ENCODE measurements at regions not wholly inside any gene's neighbourhood (a gene's known extent, or its start where the extent isn't known, plus 50 kb on each side); places are given as distances from the start of the nearest gene placed in this dataset.

DNA sequence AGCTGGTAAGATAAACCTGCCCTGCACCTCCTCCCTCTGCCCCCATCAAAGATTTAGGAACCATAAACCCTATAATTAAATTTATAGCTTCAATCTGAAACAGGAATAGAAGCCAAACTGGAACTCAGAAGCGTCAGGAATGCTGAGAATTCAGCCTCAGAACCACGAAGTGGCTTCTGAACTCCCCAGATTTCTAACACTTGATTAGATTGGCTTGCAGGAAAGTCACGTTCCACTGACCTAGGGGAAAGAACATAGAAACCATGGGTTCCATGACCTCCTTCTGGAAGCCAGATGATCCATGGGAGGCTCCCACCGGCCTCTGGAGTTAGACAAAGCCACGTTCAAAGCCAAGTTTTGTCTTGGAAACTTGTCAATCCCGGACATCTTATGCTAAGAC, 356.5 kb downstream of the MID1IP1 start:
- no peak overlapping the region for H3K27ac ChIP-seq
- no peaks in the 10 kb centered on the region for H3K9me3 ChIP-seq
- H3K4me1 ChIP-seq, result no peaks in the 10 kb centered on the region
- H3K36me3 ChIP-seq, result no peaks in the 10 kb centered on the region
- TF ChIP-seq, protein P1, sequence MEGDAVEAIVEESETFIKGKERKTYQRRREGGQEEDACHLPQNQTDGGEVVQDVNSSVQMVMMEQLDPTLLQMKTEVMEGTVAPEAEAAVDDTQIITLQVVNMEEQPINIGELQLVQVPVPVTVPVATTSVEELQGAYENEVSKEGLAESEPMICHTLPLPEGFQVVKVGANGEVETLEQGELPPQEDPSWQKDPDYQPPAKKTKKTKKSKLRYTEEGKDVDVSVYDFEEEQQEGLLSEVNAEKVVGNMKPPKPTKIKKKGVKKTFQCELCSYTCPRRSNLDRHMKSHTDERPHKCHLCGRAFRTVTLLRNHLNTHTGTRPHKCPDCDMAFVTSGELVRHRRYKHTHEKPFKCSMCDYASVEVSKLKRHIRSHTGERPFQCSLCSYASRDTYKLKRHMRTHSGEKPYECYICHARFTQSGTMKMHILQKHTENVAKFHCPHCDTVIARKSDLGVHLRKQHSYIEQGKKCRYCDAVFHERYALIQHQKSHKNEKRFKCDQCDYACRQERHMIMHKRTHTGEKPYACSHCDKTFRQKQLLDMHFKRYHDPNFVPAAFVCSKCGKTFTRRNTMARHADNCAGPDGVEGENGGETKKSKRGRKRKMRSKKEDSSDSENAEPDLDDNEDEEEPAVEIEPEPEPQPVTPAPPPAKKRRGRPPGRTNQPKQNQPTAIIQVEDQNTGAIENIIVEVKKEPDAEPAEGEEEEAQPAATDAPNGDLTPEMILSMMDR (IDR thresholded peaks at IDR 0.05), result no peak
- DNase-seq (no peak), ATAC-seq (no peak)
- no peaks in the 10 kb centered on the region for H3K27me3 ChIP-seq (ENCODE audit: low read depth)
- intact Hi-C loops (cut with DNase I), result no loop called here
- H3K4me3 ChIP-seq, result no peak overlapping the region

DNA sequence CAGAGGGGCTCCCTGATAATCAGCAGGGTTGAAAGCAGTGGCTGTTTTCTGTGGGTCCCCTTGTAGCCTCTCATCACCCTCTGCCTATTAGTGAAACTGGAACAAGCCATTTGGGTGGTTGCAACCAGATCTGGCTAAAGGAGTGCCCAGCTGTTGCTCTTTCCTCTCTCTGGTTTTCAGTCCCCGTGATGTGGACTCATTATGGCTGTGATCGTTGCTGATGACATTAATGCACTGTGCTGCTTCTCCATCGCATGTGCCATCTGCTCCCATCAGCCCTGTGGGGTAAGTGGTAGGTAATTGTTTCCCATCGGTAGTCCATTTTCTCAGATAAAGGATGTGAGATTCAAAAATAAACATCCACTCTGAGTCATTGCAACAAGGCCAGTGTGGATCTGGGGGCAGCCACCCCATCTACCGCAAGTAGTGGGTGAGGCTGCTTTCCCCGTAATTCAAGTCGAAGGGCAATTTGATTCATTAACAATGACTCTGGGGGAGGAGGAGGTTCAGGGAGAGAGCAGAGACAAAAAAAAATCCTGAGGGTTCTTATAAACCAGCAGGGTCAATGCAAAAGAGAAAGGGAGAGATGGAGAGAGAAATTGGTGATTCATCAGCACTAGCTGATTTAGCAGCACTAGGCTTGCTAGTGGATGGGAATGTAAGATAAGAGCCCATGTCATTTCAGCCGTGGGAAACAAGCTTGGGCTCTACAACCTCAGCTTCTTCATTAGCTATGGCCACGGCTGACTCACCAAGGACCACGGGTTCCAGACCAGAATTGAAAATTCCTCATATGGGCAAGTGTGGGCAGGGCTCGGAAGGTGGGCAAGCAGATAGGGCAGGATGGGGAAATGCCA, 357.8 kb downstream of the MID1IP1 start:
- H3K27ac ChIP-seq, result no peak overlapping the region
- TF ChIP-seq, protein P1 (IDR thresholded peaks at IDR 0.05), result no peak
- DNase-seq, result peak; percentile 56
- ATAC-seq, result peak; percentile 51
- no peaks in the 10 kb centered on the region for H3K9me3 ChIP-seq
- H3K4me1 ChIP-seq, result no peaks in the 10 kb centered on the region
- intact Hi-C loops (cut with DNase I), result no loop called here
- H3K36me3 ChIP-seq, result no peaks in the 10 kb centered on the region
- H3K27me3 ChIP-seq (ENCODE audit: low read depth), result no peaks in the 10 kb centered on the region
- no peak overlapping the region for H3K4me3 ChIP-seq

DNA sequence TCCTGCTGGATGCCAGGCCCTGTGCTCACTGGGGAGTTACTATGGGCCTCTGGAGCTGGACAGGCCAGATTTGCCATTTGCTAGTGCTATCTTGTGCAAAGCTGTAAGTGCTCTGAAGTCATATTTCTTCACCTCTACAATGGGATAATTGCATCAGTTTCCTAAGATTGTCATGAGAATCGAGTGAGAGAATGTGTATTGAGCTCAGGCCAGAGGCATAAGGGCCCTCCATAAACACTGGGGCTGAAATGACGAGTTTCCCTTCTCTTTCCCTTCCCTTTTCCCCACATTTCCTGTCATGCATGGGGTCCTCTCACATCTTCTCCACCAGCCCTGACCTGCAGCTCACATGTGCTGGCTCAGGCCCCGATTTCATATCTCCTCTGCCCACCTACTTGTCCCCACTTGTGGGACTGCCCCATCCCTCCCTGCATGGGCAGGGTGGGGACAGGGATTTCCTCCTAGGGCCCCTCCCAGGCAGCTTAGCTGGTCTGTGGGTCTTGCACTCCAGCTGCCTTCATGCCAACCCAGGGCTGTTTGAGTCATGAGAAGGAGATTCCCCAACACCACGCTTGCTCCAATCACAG, 358.8 kb downstream of the MID1IP1 start:
- DNase-seq, result no peak
- H3K27me3 ChIP-seq (ENCODE audit: low read depth), result no peaks in the 10 kb centered on the region
- H3K4me3 ChIP-seq, result no peak overlapping the region
- TF ChIP-seq, protein P1 (IDR thresholded peaks at IDR 0.05), result no peak
- no peak for ATAC-seq
- no peak overlapping the region for H3K27ac ChIP-seq
- no peaks in the 10 kb centered on the region for H3K36me3 ChIP-seq
- no peaks in the 10 kb centered on the region for H3K4me1 ChIP-seq
- intact Hi-C loops (cut with DNase I), result no loop called here
- H3K9me3 ChIP-seq, result no peaks in the 10 kb centered on the region

DNA sequence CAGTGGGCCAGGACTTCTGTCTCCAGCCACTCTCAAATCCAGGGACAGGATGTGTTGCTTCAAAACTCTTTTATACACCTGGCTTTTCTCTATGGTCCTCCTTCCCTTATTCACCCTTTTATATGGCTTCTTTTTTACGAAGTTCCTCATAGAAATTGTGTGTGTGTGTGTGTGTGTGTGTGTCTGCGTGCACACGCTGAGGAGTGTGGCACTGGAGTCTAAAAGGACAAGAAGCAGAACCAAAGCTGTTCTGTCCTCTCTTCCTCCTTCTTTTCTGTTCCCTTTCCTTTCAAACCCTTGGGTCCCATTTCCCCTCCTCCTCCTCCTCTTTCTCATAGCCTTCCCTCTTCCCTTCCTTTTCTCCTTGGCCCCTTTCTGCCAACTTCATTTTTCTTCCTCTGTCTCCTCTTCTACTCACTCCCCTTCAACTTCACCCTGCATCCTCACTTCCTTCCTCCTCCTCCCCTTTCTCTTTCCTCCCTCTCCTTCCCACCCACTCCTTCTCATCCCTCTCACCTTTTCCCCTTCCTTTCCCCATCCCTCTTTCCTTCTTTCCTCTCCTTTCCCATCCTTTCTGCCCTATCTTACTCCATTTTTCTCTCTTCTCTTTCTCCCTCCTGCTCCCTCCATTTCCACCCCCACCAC, 360.5 kb downstream of the MID1IP1 start:
- TF ChIP-seq, protein P1 (IDR thresholded peaks at IDR 0.05), result no peak
- no peak overlapping the region for H3K27ac ChIP-seq
- H3K9me3 ChIP-seq, result no peaks in the 10 kb centered on the region
- DNase-seq, result no peak
- ATAC-seq, result peak in 1 of 2 donors; percentile 47
- H3K4me3 ChIP-seq, result no peak overlapping the region
- no peaks in the 10 kb centered on the region for H3K27me3 ChIP-seq (ENCODE audit: low read depth)
- intact Hi-C loops (cut with DNase I), result no loop called here
- no peaks in the 10 kb centered on the region for H3K4me1 ChIP-seq
- H3K36me3 ChIP-seq, result no peaks in the 10 kb centered on the region

DNA sequence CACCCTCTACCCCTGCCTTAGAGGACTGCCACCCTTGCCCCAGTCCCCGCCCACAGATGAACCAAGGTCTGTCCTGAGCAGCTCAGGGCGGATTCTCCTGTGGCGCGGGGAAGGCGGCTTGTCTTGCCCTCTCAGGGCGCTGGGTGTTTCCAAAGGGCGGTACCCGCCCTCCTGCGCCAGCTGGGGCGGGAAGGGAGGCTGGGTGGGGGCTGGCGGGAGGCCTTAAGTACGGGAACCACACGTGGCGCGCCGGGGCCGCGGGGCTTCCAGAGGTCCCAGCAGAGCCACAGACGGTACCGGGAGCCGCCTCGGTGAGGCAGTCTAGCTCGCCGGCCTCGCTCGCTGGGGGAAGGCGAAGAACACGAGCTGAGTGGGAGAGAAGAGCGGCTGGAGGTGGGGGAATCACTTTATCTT, 361.1 kb downstream of the MID1IP1 start:
- H3K4me3 ChIP-seq, result no peak overlapping the region
- no peak overlapping the region for H3K27ac ChIP-seq
- no peaks in the 10 kb centered on the region for H3K36me3 ChIP-seq
- ATAC-seq, result peak; percentile 63 to 71
- DNase-seq, result peak; percentile 53
- no peaks in the 10 kb centered on the region for H3K4me1 ChIP-seq
- intact Hi-C loops (cut with DNase I), result no loop called here
- no peaks in the 10 kb centered on the region for H3K27me3 ChIP-seq (ENCODE audit: low read depth)
- TF ChIP-seq, protein P1 (IDR thresholded peaks at IDR 0.05), result peak; percentile 23
- H3K9me3 ChIP-seq, result no peaks in the 10 kb centered on the region

Measured in lower lobe of right lung (tissue), 2 donors.